ENCODE measurements at regions not wholly inside any gene's neighbourhood (a gene's known extent, or its start where the extent isn't known, plus 50 kb on each side); places are given as distances from the start of the nearest gene placed in this dataset.

GRCh38 chr17:53721101-53721500, 101.6 kb upstream of the KIF2B start:
- Histone ChIP-seq H3K36me3 (ENCODE audit: control insufficient read depth in 2 of 2, extremely low read depth in 1 of 2, insufficient read depth in 2 of 2, low read length in 2 of 2) (no peaks in the 10 kb centered on the region), H2AFZ (ENCODE audit: control insufficient read depth, low read length) (no peak overlapping the region), H3K27me3 (ENCODE audit: control insufficient read depth, extremely low read depth, insufficient read depth, low read length) (no peaks in the 10 kb centered on the region), H3K4me3 (ENCODE audit: control insufficient read depth in 2 of 3, extremely low read depth in 1 of 3, insufficient read depth in 2 of 3, low read depth in 1 of 3, low read length in 3 of 3) (no peak overlapping the region), H3K4me1 (ENCODE audit: control insufficient read depth, extremely low read depth, insufficient read depth, low read length) (peaks cover 10% of the 10 kb centered on the region), H3K9me1 (ENCODE audit: control insufficient read depth, extremely low read depth, insufficient read depth, low read length) (no peaks in the 10 kb centered on the region), H3K27ac (ENCODE audit: control insufficient read depth, insufficient read depth, low read length) (no peak overlapping the region), H3K79me2 (ENCODE audit: control insufficient read depth, insufficient read depth, low read length) (no peaks in the 10 kb centered on the region), H4K20me1 (ENCODE audit: control insufficient read depth, extremely low read depth, insufficient read depth, low read length) (no peaks in the 10 kb centered on the region), H3K9me3 (ENCODE audit: control insufficient read depth, low read depth, low read length) (no peaks in the 10 kb centered on the region), H3K9ac (ENCODE audit: control insufficient read depth, extremely low read depth, insufficient read depth, low read length) (no peak overlapping the region), H3K4me2 (ENCODE audit: control insufficient read depth, extremely low read depth, insufficient read depth, low read depth, low read length) (no peak overlapping the region)
- FAIRE-seq (no peak), DNase-seq (ENCODE audit: low read depth, low spot score) (no peak)
- dilution Hi-C loops (cut with MboI; ENCODE audit: extremely low pct_ligation_motif_present, low sequenced_read_pairs): no loop called here
- TF ChIP-seq CTCF (optimal IDR thresholded peaks at IDR 0.05 in 1 of 3, IDR thresholded peaks at IDR 0.05 in 1 of 3, conservative IDR thresholded peaks at IDR 0.05 in 1 of 3; ENCODE audit: extremely low read depth in 1 of 3, insufficient read depth in 2 of 3, low read length in 3 of 3): no peak
- no peak for TF ChIP-seq EZH2 (IDR thresholded peaks at IDR 0.05; ENCODE audit: low read length)

GRCh38 chr17:53719229-53719628, 103.5 kb upstream of the KIF2B start:
- H3K4me3 ChIP-seq (ENCODE audit: control insufficient read depth in 2 of 3, extremely low read depth in 1 of 3, insufficient read depth in 2 of 3, low read depth in 1 of 3, low read length in 3 of 3): no peak overlapping the region
- no peak overlapping the region for H3K27ac ChIP-seq (ENCODE audit: control insufficient read depth, insufficient read depth, low read length)
- H3K36me3 ChIP-seq (ENCODE audit: control insufficient read depth in 2 of 2, extremely low read depth in 1 of 2, insufficient read depth in 2 of 2, low read length in 2 of 2): no peaks in the 10 kb centered on the region
- no peak for TF ChIP-seq EZH2 (IDR thresholded peaks at IDR 0.05; ENCODE audit: low read length)
- no peak for TF ChIP-seq CTCF (optimal IDR thresholded peaks at IDR 0.05 in 1 of 3, IDR thresholded peaks at IDR 0.05 in 1 of 3, conservative IDR thresholded peaks at IDR 0.05 in 1 of 3; ENCODE audit: extremely low read depth in 1 of 3, insufficient read depth in 2 of 3, low read length in 3 of 3)
- no peak overlapping the region for H2AFZ ChIP-seq (ENCODE audit: control insufficient read depth, low read length)
- no peaks in the 10 kb centered on the region for H4K20me1 ChIP-seq (ENCODE audit: control insufficient read depth, extremely low read depth, insufficient read depth, low read length)
- no peaks in the 10 kb centered on the region for H3K79me2 ChIP-seq (ENCODE audit: control insufficient read depth, insufficient read depth, low read length)
- H3K9ac ChIP-seq (ENCODE audit: control insufficient read depth, extremely low read depth, insufficient read depth, low read length): no peak overlapping the region
- peak; percentile 51 for FAIRE-seq
- peaks cover 10% of the 10 kb centered on the region for H3K4me1 ChIP-seq (ENCODE audit: control insufficient read depth, extremely low read depth, insufficient read depth, low read length)
- H3K27me3 ChIP-seq (ENCODE audit: control insufficient read depth, extremely low read depth, insufficient read depth, low read length): no peaks in the 10 kb centered on the region
- no peak for DNase-seq (ENCODE audit: low read depth, low spot score)
- H3K4me2 ChIP-seq (ENCODE audit: control insufficient read depth, extremely low read depth, insufficient read depth, low read depth, low read length): no peak overlapping the region
- H3K9me1 ChIP-seq (ENCODE audit: control insufficient read depth, extremely low read depth, insufficient read depth, low read length): no peaks in the 10 kb centered on the region
- no peaks in the 10 kb centered on the region for H3K9me3 ChIP-seq (ENCODE audit: control insufficient read depth, low read depth, low read length)
- dilution Hi-C loops (cut with MboI; ENCODE audit: extremely low pct_ligation_motif_present, low sequenced_read_pairs): no loop called here
